NCI-H748 treated with DMSO at 0.1 percent for 48 hours (cell line): ENCODE measurements at regions not wholly inside any gene's neighbourhood (a gene's known extent, or its start where the extent isn't known, plus 50 kb on each side); places are given as distances from the start of the nearest gene placed in this dataset.
"Not testable (repeated sequence)": the region's sequence is repeated elsewhere in the genome, so short reads cannot be mapped to it uniquely, and the experiment has no call there.

ENCODE experiments used
- DNase-seq: peaks from one replicate; lab custom pipeline; 2025; lab: John Stamatoyannopoulos, UW

- DNase-seq = no peak
Measured at GRCh38 chr1:200282497-200283122, 127.2 kb downstream of the ZNF281 start.

DNA sequence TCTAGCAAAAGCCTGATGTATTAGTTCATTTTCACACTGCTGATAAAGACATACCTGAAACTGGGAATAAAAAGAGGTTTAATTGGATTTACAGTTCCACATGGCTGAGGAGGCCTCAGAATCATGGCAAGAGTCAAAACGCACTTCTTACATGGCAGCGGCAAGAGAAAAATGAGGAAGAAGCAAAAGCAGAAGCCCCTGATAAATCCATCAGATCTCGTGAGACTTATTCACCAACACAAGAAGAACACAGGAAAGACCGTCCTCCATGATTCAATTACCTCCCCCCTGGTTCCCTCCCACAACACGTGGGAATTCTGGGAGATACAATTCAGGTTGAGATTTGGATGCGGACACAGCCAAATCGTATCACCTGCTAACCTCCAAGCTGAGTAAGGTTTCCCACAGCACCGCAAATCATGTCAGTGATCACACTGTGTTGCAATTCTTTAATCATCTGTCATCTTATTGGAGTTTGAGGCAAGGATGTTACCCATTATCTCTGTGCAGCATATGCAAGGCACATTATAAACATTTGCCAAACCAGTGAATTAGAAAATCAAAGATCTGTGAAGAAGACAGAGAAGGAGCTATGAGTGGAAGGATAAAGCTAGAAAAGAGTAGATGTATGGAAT lies 128.5 kb downstream of the ZNF281 start:
- no peak for DNase-seq

DNA sequence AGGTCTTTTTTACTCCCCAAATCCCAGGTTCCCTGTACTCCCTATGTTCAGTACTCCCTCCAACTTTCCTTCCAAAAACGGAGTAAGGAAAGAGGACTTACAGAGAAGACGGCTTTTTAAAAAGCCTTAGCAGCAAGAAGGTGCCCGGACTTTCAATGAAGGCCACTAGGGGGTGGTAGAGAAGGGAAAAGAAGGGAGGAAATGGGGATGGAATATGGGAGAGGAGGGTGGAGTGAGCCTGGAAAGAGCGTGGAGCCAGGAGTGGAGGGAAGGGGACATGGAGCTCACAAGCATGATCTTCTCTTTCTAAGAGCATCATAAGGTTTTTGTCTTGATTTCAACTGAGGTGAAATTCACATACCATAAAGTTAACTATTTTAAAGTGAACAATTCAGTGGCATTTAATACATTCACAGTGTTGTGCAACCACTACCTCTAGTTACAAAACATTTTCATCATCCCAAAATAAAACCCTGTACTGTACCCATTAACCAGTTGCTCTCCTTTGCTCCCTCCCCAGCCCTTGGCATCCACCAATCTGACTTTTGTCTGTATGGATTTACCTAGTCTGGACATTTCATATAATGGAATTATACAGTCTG lies 129.9 kb downstream of the ZNF281 start:
- DNase-seq = peak; percentile 17

GRCh38 chr1:200275816-200276453 lies 133.9 kb downstream of the ZNF281 start:
- DNase-seq = no peak

DNA sequence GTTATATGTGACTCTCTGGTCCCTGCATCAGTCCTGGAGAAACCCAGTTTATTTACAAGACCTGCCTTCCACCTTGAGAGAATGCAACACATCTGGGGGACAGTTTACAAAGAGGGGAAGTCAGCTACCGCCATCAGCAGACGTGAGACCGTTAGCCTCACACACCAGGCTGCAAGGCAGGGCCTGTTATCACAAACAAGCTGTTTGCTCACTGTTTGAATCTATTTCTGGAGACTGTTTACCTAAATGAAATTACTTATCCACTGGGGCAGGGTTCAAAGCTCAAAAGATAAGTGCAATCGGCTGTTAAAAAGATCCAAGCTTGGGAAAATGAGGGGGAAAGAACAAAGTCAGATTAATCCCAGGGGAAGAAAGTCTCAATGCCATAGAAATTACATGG lies 134.4 kb downstream of the ZNF281 start:
- DNase-seq = no peak

- DNase-seq = no peak
Measured at GRCh38 chr1:200274116-200274515, 135.7 kb downstream of the ZNF281 start.

GRCh38 chr1:200272481-200273068 lies 137.3 kb downstream of the ZNF281 start:
- no peak for DNase-seq

GRCh38 chr1:200269256-200269655 lies 140.6 kb downstream of the ZNF281 start:
- DNase-seq = no peak

- no peak for DNase-seq
Measured at GRCh38 chr1:200267937-200268336, 141.9 kb downstream of the ZNF281 start.

- no peak for DNase-seq
Measured at GRCh38 chr1:200267458-200267857, 142.4 kb downstream of the ZNF281 start.

GRCh38 chr1:200266871-200267270 lies 143.0 kb downstream of the ZNF281 start:
- no peak for DNase-seq

DNA sequence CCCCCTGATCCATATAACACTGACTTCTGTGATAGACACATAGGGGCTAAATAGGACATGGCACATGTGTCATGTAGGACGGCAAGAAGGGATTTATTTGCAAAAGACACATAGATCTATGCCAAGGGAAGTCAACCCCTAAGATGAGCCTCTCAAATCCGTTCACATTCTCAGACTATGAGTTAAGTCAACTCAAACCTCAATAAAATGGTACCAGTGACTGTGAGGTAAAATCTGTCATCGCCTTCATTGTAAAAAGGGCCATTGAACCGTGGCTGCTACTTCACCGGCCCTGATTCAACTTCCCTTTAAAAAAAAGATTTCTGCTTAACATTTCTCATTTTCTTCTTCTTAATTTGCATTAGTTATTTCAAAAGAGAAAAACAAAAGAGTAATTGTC lies 144.0 kb downstream of the ZNF281 start:
- DNase-seq = no peak

GRCh38 chr1:200265104-200265503 lies 144.7 kb downstream of the ZNF281 start:
- no peak for DNase-seq

DNA sequence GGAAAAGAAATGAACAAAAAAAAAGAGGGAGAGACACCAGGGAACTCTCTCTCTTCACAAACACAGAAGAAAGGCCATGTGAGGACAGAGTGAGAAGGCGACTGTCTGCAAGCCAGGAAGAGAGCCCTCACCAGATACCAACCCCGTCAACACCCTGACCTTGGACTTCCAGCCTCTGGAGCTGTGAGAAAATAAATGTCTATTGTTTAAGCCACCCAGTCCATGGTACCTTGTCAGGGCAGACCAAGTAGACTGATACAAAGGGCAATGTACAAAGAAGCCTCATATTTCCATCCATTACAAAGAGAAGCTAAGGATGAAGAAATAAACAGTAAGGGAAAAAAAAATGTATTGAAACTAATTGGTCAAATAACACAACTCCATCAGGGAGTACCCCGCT lies 146.6 kb downstream of the ZNF281 start:
- DNase-seq = no peak

DNA sequence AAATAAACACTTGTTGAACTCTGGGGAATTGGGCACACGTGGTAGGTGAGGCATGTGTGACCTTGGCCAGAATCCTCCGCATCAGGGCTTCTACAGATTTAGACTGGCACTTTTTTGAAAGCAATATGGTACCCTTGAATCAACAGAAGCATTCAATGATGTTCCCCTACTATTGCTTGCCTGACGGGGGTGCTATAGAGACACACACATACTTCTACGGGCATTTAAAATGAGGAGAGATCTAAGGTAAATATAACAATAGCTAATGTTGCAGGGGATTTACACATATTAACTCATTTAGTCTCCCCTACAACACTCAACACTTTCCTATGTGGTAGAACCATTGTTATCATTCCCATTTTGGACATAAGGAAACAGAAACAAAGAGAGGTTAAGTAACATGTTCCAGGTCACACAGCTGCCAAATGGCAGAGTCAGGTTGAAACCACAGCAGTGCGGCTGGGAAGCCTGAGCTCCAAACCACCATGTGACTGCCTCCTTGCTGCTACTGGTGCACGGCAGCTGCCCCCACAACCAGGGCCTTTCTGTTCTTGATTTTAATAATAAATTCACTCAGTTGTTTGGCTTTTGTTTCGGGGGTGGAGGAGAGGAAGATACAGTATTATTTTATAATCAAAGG lies 147.4 kb downstream of the ZNF281 start:
- DNase-seq = no peak

GRCh38 chr1:200260597-200261335 lies 149.1 kb downstream of the ZNF281 start:
- DNase-seq = peak; percentile 60

- no peak for DNase-seq
Measured at GRCh38 chr1:200258447-200259375, 151.1 kb downstream of the ZNF281 start.

GRCh38 chr1:200257235-200257634 lies 152.6 kb downstream of the ZNF281 start:
- DNase-seq = no peak

DNA sequence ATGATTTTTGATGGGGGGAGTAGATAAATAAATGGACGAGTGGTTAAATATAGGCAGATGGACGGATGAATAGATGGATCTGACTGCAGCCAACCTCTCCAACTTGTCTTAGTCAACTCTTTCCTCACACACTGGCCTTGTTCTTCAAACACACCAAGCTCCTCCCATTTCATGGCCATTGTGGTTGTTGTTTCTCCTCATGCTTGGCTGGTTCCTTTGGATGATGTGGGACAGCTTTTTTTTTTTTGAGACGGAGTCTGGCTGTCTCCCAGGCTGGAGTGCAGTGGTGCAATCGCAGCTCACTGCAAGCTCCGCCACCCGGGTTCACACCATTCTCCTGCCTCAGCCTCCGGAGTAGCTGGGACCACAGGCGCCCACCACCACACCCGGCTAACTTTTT lies 155.2 kb downstream of the ZNF281 start:
- not testable (repeated sequence) for DNase-seq

- DNase-seq = no peak
Measured at GRCh38 chr1:200253774-200254495, 155.9 kb downstream of the ZNF281 start.
